SK-N-SH (cell line): ENCODE measurements at regions not wholly inside any gene's neighbourhood (a gene's known extent, or its start where the extent isn't known, plus 50 kb on each side); places are given as distances from the start of the nearest gene placed in this dataset.

ENCODE experiments used
- CTCF ChIA-PET: fragments of 300-600, 350-600 bp; formaldehyde crosslinking; extraction: SDS; loops from one replicate; lab custom pipeline; 2021; lab: Yijun Ruan, JAX
- POLR2A ChIA-PET: fragments of 350-600 bp; sonication (Branson Sonifier 250); formaldehyde crosslinking; extraction: SDS; loops from one replicate; lab custom pipeline; 2020; ENCODE audit warnings: antibody characterized with exemption, inconsistent platforms; lab: Yijun Ruan, JAX
- DNase-seq: peaks from one replicate; pipeline ENCODE4 v3.0.0; 2012
- H2AFZ ChIP-seq: fragments of 200-600 bp; sonication (generic); 2 replicates; pipeline ENCODE4 v1.8.1; 2016; ENCODE audit warnings: antibody characterized with exemption, mild to moderate bottlenecking, low read depth
- H3F3A ChIP-seq: fragments of 200-600 bp; sonication (generic); replicated peaks from 2 replicates; pipeline ENCODE3; 2016; ENCODE audit warnings: antibody characterized with exemption, mild to moderate bottlenecking; ENCODE audit not compliant: insufficient read depth
- H3K27ac ChIP-seq, 2 experiments: fragments of 200-500 bp in 1 of 2; fragments of 200-600 bp in 1 of 2; sonication (Bioruptor generic) in 1 of 2; sonication (generic), shearing (Covaris generic) in 1 of 2; 2 replicates each; pipeline versions ENCODE4 v1.5.1 to v1.6.1; 2014 to 2016; ENCODE audit warnings: low read depth in 2 of 2, inconsistent platforms in 1 of 2, low read length in 1 of 2, mild to moderate bottlenecking in 1 of 2, mixed read lengths in 1 of 2
- H3K27me3 ChIP-seq: fragments of 200-600 bp; sonication (generic), shearing (Covaris generic); 2 replicates; pipeline ENCODE4 v1.6.1; 2016; ENCODE audit warnings: mixed run types; ENCODE audit not compliant: insufficient read depth
- H3K36me3 ChIP-seq, 2 experiments: fragments of 200-500 bp in 1 of 2; fragments of 200-600 bp in 1 of 2; sonication (Bioruptor generic) in 1 of 2; sonication (generic) in 1 of 2; replicated peaks in 1 of 2; 2 replicates each; pipeline versions ENCODE3 to v1.5.1; 2014 to 2016; ENCODE audit warnings: low read length in 1 of 2, mild to moderate bottlenecking in 1 of 2; ENCODE audit not compliant: insufficient read depth in 2 of 2, control insufficient read depth in 1 of 2
- H3K4me1 ChIP-seq, 2 experiments: fragments of 200-500 bp in 1 of 2; fragments of 200-600 bp in 1 of 2; sonication (Bioruptor generic) in 1 of 2; sonication (generic), shearing (Covaris generic) in 1 of 2; 2 replicates each; pipeline versions ENCODE4 v1.5.1 to v1.6.1; 2014 to 2016; ENCODE audit warnings: low read depth in 1 of 2, low read length in 1 of 2, mixed run types in 1 of 2; ENCODE audit not compliant: insufficient read depth in 2 of 2, control insufficient read depth in 1 of 2
- H3K4me2 ChIP-seq: fragments of 200-600 bp; sonication (generic), shearing (Covaris generic); 2 replicates; pipeline ENCODE4 v1.6.1; 2017; ENCODE audit warnings: mixed run types
- H3K4me3 ChIP-seq, 2 experiments: fragments of 200-500 bp in 1 of 2; fragments of 200-600 bp in 1 of 2; sonication (Bioruptor generic) in 1 of 2; sonication (generic), shearing (Covaris generic) in 1 of 2; 2 replicates each; pipeline versions ENCODE4 v1.5.1 to v1.8.1; 2014 to 2016; ENCODE audit warnings: low read depth in 2 of 2, inconsistent platforms in 1 of 2, low read length in 1 of 2, mild to moderate bottlenecking in 1 of 2, mixed read lengths in 1 of 2, moderate library complexity in 1 of 2
- H3K79me2 ChIP-seq: fragments of 200-600 bp; sonication (generic); 2 replicates; pipeline ENCODE4 v1.8.1; 2017; ENCODE audit warnings: mild to moderate bottlenecking; ENCODE audit not compliant: insufficient read depth
- H3K9ac ChIP-seq: fragments of 200-600 bp; sonication (generic); 2 replicates; pipeline ENCODE4 v1.6.1; 2017; ENCODE audit warnings: mixed run types
- H3K9me2 ChIP-seq: fragments of 200-600 bp; sonication (generic); 2 replicates; pipeline ENCODE4 v1.6.1; 2017; ENCODE audit warnings: mixed run types
- H3K9me3 ChIP-seq: fragments of 200-600 bp; sonication (generic); 2 replicates; pipeline ENCODE4 v1.6.1; 2017; ENCODE audit warnings: mixed run types, mild to moderate bottlenecking, moderate library complexity
- H4K20me1 ChIP-seq: fragments of 200-600 bp; sonication (generic); 2 replicates; pipeline ENCODE4 v1.6.1; 2017; ENCODE audit warnings: mild to moderate bottlenecking, mixed run types; ENCODE audit not compliant: insufficient read depth
- CHD2 ChIP-seq: fragments of 150-350 bp; IDR thresholded peaks from 2 replicates; pipeline ENCODE4 v1.6.1; 2018; ENCODE audit warnings: low read length; ENCODE audit not compliant: partially characterized antibody
- CTCF ChIP-seq: fragments of 200-600 bp; sonication (generic); IDR thresholded peaks from 2 replicates; pipeline ENCODE4 v1.6.1; 2017; ENCODE audit warnings: antibody characterized with exemption, mild to moderate bottlenecking, moderate library complexity
- FOXM1 ChIP-seq: IDR thresholded peaks from 2 replicates; pipeline ENCODE4 v1.4.0; 2012; ENCODE audit warnings: low read depth, mild to moderate bottlenecking
- GATA2 ChIP-seq: sonication (generic); formaldehyde crosslinking; IDR thresholded peaks from 2 replicates; pipeline ENCODE4 v1.5.0; 2020; ENCODE audit warnings: mild to moderate bottlenecking, missing genetic modification reagents
- JUND ChIP-seq: IDR thresholded peaks from 2 replicates; pipeline ENCODE4 v1.4.0; 2012
- MXI1 ChIP-seq: IDR thresholded peaks from 2 replicates; pipeline ENCODE4 v1.6.1; 2012; ENCODE audit warnings: mild to moderate bottlenecking, low read depth, low read length, improper control_type of control experiment
- PBX3 ChIP-seq: IDR thresholded peaks from 2 replicates; pipeline ENCODE4; 2012
- RAD21 ChIP-seq: IDR thresholded peaks from 2 replicates; pipeline ENCODE4 v1.6.1; 2012; ENCODE audit warnings: mild to moderate bottlenecking, low read length
- RCOR1 ChIP-seq: fragments of 150-350 bp; IDR thresholded peaks from 2 replicates; pipeline ENCODE4 v1.6.1; 2017; ENCODE audit warnings: antibody characterized with exemption, low read length
- REST ChIP-seq: IDR thresholded peaks from 2 replicates; pipeline ENCODE4 v1.6.1; 2012; ENCODE audit warnings: mild to moderate bottlenecking, low read depth, low read length, moderate library complexity
- RFX5 ChIP-seq: IDR thresholded peaks from 2 replicates; pipeline ENCODE4 v1.6.1; 2012; ENCODE audit warnings: mild to moderate bottlenecking, improper control_type of control experiment, low read length
- RXRA ChIP-seq: IDR thresholded peaks from 2 replicates; pipeline ENCODE4 v1.4.0; 2012; ENCODE audit warnings: low read depth, mild to moderate bottlenecking, borderline replicate concordance
- SMC3 ChIP-seq: IDR thresholded peaks from 2 replicates; pipeline ENCODE4 v1.6.1; 2012; ENCODE audit warnings: low read depth, low read length, improper control_type of control experiment
- TAF1 ChIP-seq: IDR thresholded peaks from 2 replicates; pipeline ENCODE4 v1.6.1; 2012; ENCODE audit warnings: low read depth, mild to moderate bottlenecking, low read length, moderate library complexity, borderline replicate concordance
- TEAD4 ChIP-seq: IDR thresholded peaks from 2 replicates; pipeline ENCODE4 v1.4.0; 2012; ENCODE audit warnings: mild to moderate bottlenecking, borderline replicate concordance; ENCODE audit not compliant: insufficient read depth
- USF1 ChIP-seq: IDR thresholded peaks from 2 replicates; pipeline ENCODE4 v1.4.0; 2012; ENCODE audit warnings: low read depth, borderline replicate concordance
- USF2 ChIP-seq: fragments of 150-350 bp; IDR thresholded peaks from 2 replicates; pipeline ENCODE4 v1.6.1; 2017; ENCODE audit warnings: antibody characterized with exemption, low read length, low read depth, borderline replicate concordance
- WGBS: methylation state at CpG from one replicate; pipeline ENCODE4 v1.1.6; 2017; ENCODE audit warnings: low lambda C conversion rate; 5-methylcytosine and 5-hydroxymethylcytosine counted together

- H3K36me3 ChIP-seq, result no peaks in the 10 kb centered on the region
- H3K4me2 ChIP-seq, result no peak overlapping the region
- TF ChIP-seq REST, result no peak
- no peak for TF ChIP-seq JUND
- no peak for TF ChIP-seq CHD2
- no peak for TF ChIP-seq TAF1
- no peak for TF ChIP-seq USF1
- TF ChIP-seq FOXM1, result no peak
- no peak for TF ChIP-seq GATA2 (CRISPR knock-in tag)
- TF ChIP-seq RCOR1, result no peak
- TF ChIP-seq, all 33 proteins: peak for 0
- Histone ChIP-seq H4K20me1 (no peaks in the 10 kb centered on the region), H3K4me3 (no peak overlapping the region), H3F3A (no peaks in the 10 kb centered on the region), H3K9me2 (no peaks in the 10 kb centered on the region), H3K27ac (no peak overlapping the region), H3K79me2 (no peaks in the 10 kb centered on the region), H3K4me1 (no peaks in the 10 kb centered on the region), H3K9me3 (no peaks in the 10 kb centered on the region), H3K9ac (no peak overlapping the region), H3K27me3 (no peaks in the 10 kb centered on the region; the same call in 1 of the 2 replicates), H2AFZ (no peak overlapping the region)
- POLR2A ChIA-PET, result no interaction called here
- WGBS, result 25% methylated on average over 28 of the region's 43 CpGs
- CTCF ChIA-PET, result no interaction called here
- DNase-seq, result no peak
Measured at GRCh38 chr18:78085241-78086185, 835.9 kb downstream of the GALR1 start.

- Histone ChIP-seq H2AFZ (no peak overlapping the region), H3K27me3 (no peaks in the 10 kb centered on the region; the same call in 1 of the 2 replicates), H3K36me3 (no peaks in the 10 kb centered on the region), H3K27ac (no peak overlapping the region), H3K79me2 (no peaks in the 10 kb centered on the region), H3K9ac (no peak overlapping the region), H3F3A (no peaks in the 10 kb centered on the region), H3K4me2 (no peak overlapping the region), H3K9me2 (no peaks in the 10 kb centered on the region), H4K20me1 (no peaks in the 10 kb centered on the region), H3K4me3 (no peak overlapping the region), H3K9me3 (no peaks in the 10 kb centered on the region), H3K4me1 (no peaks in the 10 kb centered on the region)
- DNase-seq, result no peak
- WGBS, result 57% methylated on average over 6 of the region's 10 CpGs
- ChIA-PET POLR2A (no interaction called here), CTCF (no interaction called here)
- TF ChIP-seq CTCF (no peak), RXRA (no peak), USF2 (no peak), SMC3 (no peak), MXI1 (no peak), RAD21 (no peak), PBX3 (no peak), RCOR1 (no peak), FOXM1 (no peak), TEAD4 (no peak), JUND (no peak), RFX5 (no peak)
Measured at GRCh38 chr18:78086931-78087330, 837.3 kb downstream of the GALR1 start.
